Naive thymus-derived CD4-positive, alpha-beta T cell (primary cell): ENCODE measurements at regions not wholly inside any gene's neighbourhood (a gene's known extent, or its start where the extent isn't known, plus 50 kb on each side); places are given as distances from the start of the nearest gene placed in this dataset.

Source experiments
- ATAC-seq: fragments of 150-1000 bp; cut with Tn5 transposase; 2 replicates; pipeline ENCODE4 v1.10.0; 2021; ENCODE audit warnings: mild to moderate bottlenecking, moderate library complexity
- CTCF ChIA-PET: fragments of 350-600 bp; sonication (Branson Sonifier 250); formaldehyde crosslinking; loops from one replicate; lab custom pipeline; 2021; ENCODE audit warnings: antibody characterized with exemption; lab: Charles Lee
- POLR2A ChIA-PET: fragments of 350-600 bp; sonication (Branson Sonifier 250); formaldehyde crosslinking; loops from one replicate; lab custom pipeline; 2021; ENCODE audit warnings: antibody characterized with exemption, inconsistent platforms; lab: Charles Lee
- DNase-seq, 9 donors: peaks; one replicate each; pipeline versions ENCODE4 v3.0.0 to v3.0.0-alpha.2; 2020 to 2022; ENCODE audit warnings: mixed read lengths in 1 of 9
- H3K27ac ChIP-seq: one replicate; pipeline ENCODE4 v1.7.0; 2013; ENCODE audit warnings: mild to moderate bottlenecking, low read depth, low read length, moderate library complexity
- H3K27me3 ChIP-seq, 2 donors: one replicate each; pipeline ENCODE4 v1.7.0; 2013; ENCODE audit warnings: low read length in 2 of 2, mild to moderate bottlenecking in 2 of 2, moderate library complexity in 2 of 2; ENCODE audit not compliant: control insufficient read depth in 2 of 2, insufficient read depth in 2 of 2
- H3K36me3 ChIP-seq, 3 experiments: 1 replicate in 2 of 3; 2 replicates in 1 of 3; pipeline ENCODE4 v1.7.0; 2013; ENCODE audit warnings: low read length in 3 of 3, mild to moderate bottlenecking in 3 of 3, moderate library complexity in 1 of 3; ENCODE audit not compliant: insufficient read depth in 3 of 3, control insufficient read depth in 2 of 3
- H3K4me1 ChIP-seq, 2 donors: one replicate each; pipeline ENCODE4 v1.7.0; 2013; ENCODE audit warnings: low read length in 2 of 2, mild to moderate bottlenecking in 2 of 2, moderate library complexity in 1 of 2; ENCODE audit not compliant: control insufficient read depth in 2 of 2, insufficient read depth in 2 of 2
- H3K4me3 ChIP-seq: 2 replicates; pipeline ENCODE4 v1.7.0; 2013; ENCODE audit warnings: mild to moderate bottlenecking, low read length
- H3K9me3 ChIP-seq, 3 experiments: 1 replicate in 2 of 3; 2 replicates in 1 of 3; pipeline ENCODE4 v1.7.0; 2013; ENCODE audit warnings: low read length in 3 of 3; ENCODE audit not compliant: control insufficient read depth in 2 of 3
- H3K27ac Mint-ChIP-seq, 9 donors: one replicate each; pipeline ENCODE4 v1.8.0; 2020 to 2022; ENCODE audit warnings: mixed read lengths in 9 of 9, mild to moderate bottlenecking in 8 of 9, moderate library complexity in 5 of 9, inconsistent platforms in 2 of 9
- H3K27me3 Mint-ChIP-seq, 5 donors: one replicate each; pipeline ENCODE4 v1.8.0; 2021 to 2022; ENCODE audit warnings: mixed read lengths in 5 of 5, mild to moderate bottlenecking in 1 of 5
- H3K36me3 Mint-ChIP-seq, 5 donors: one replicate each; pipeline ENCODE4 v1.8.0; 2020 to 2022; ENCODE audit warnings: mixed read lengths in 5 of 5, mild to moderate bottlenecking in 3 of 5, inconsistent platforms in 1 of 5
- H3K4me1 Mint-ChIP-seq, 7 donors: one replicate each; pipeline ENCODE4 v1.8.0; 2020 to 2022; ENCODE audit warnings: mixed read lengths in 7 of 7, mild to moderate bottlenecking in 3 of 7, inconsistent platforms in 1 of 7
- H3K4me3 Mint-ChIP-seq, 10 donors: one replicate each; pipeline ENCODE4 v1.8.0; 2020 to 2022; ENCODE audit warnings: mild to moderate bottlenecking in 10 of 10, mixed read lengths in 10 of 10, moderate library complexity in 6 of 10, inconsistent platforms in 2 of 10
- H3K9me3 Mint-ChIP-seq, 11 donors: one replicate each; pipeline ENCODE4 v1.8.0; 2020 to 2022; ENCODE audit warnings: mixed read lengths in 11 of 11, mild to moderate bottlenecking in 4 of 11, inconsistent platforms in 1 of 11, moderate library complexity in 1 of 11
- intact Hi-C, 2 donors: fragments of 100-400 bp; cut with micrococcal nuclease; formaldehyde crosslinking; loops; one replicate each; pipeline ENCODE4 v1.15.1; 2023

- H3K4me3 Mint-ChIP-seq = no peak overlapping the region
- Histone ChIP-seq H3K36me3 (no peaks in the 10 kb centered on the region), H3K9me3 (no peaks in the 10 kb centered on the region), H3K27ac (no peak overlapping the region), H3K27me3 (no peaks in the 10 kb centered on the region), H3K4me3 (no peak overlapping the region), H3K4me1 (no peaks in the 10 kb centered on the region)
- peaks cover 0 to 3% (median 0%) of the 10 kb centered on the region in 11 donors for H3K9me3 Mint-ChIP-seq
- H3K4me1 Mint-ChIP-seq = no peaks in the 10 kb centered on the region
- POLR2A ChIA-PET = no interaction called here
- no peak overlapping the region for H3K27ac Mint-ChIP-seq
- no peak for ATAC-seq
- peaks cover 0 to 54% (median 13%) of the 10 kb centered on the region in 5 donors for H3K27me3 Mint-ChIP-seq
- intact Hi-C loops = no loop called here
- CTCF ChIA-PET = no interaction called here
- no peak for DNase-seq
- no peaks in the 10 kb centered on the region for H3K36me3 Mint-ChIP-seq
These were observed 179.9 kb upstream of the RALGAPA2 start for GRCh38 chr20:20892328-20892727.

GRCh38 chr20:20890751-20891150 lies 178.3 kb upstream of the RALGAPA2 start:
- no peak overlapping the region for H3K27ac ChIP-seq
- no peak overlapping the region for H3K27ac Mint-ChIP-seq
- intact Hi-C loops = no loop called here

GRCh38 chr20:20888936-20889335 lies 176.5 kb upstream of the RALGAPA2 start:
- Histone ChIP-seq H3K36me3 (no peaks in the 10 kb centered on the region), H3K4me3 (no peak overlapping the region), H3K4me1 (no peaks in the 10 kb centered on the region), H3K9me3 (no peaks in the 10 kb centered on the region), H3K27ac (no peak overlapping the region), H3K27me3 (no peaks in the 10 kb centered on the region)
- no peak for DNase-seq
- ChIA-PET POLR2A (no interaction called here), CTCF (no interaction called here)
- H3K27ac Mint-ChIP-seq = no peak overlapping the region
- no peak for ATAC-seq
- H3K4me3 Mint-ChIP-seq = no peak overlapping the region
- H3K4me1 Mint-ChIP-seq = no peaks in the 10 kb centered on the region
- H3K9me3 Mint-ChIP-seq = no peaks in the 10 kb centered on the region
- H3K27me3 Mint-ChIP-seq = peaks cover 0 to 62% (median 18%) of the 10 kb centered on the region in 5 donors
- H3K36me3 Mint-ChIP-seq = no peaks in the 10 kb centered on the region
- intact Hi-C loops = no loop called here

More at GRCh38 chr20:20890751-20891150, 178.3 kb upstream of the RALGAPA2 start:
- Histone ChIP-seq H3K4me1 (no peaks in the 10 kb centered on the region), H3K9me3 (no peaks in the 10 kb centered on the region), H3K27me3 (no peaks in the 10 kb centered on the region), H3K36me3 (no peaks in the 10 kb centered on the region), H3K4me3 (no peak overlapping the region)
- ChIA-PET POLR2A (no interaction called here), CTCF (no interaction called here)
- Mint-ChIP-seq H3K9me3 (peaks cover 0 to 3% (median 0%) of the 10 kb centered on the region in 11 donors), H3K4me1 (no peaks in the 10 kb centered on the region), H3K36me3 (no peaks in the 10 kb centered on the region), H3K27me3 (peaks cover 0 to 62% (median 18%) of the 10 kb centered on the region in 5 donors), H3K4me3 (no peak overlapping the region)
- DNase-seq = no peak
- no peak for ATAC-seq

GRCh38 chr20:20888266-20888656 lies 175.8 kb upstream of the RALGAPA2 start:
- H3K4me1 Mint-ChIP-seq = no peaks in the 10 kb centered on the region
- ChIA-PET CTCF (no interaction called here), POLR2A (no interaction called here)
- H3K27ac ChIP-seq = no peak overlapping the region
- H3K27ac Mint-ChIP-seq = no peak overlapping the region
- DNase-seq (no peak), ATAC-seq (no peak)
- H3K9me3 ChIP-seq = no peaks in the 10 kb centered on the region
- peaks cover 0 to 66% (median 18%) of the 10 kb centered on the region in 5 donors for H3K27me3 Mint-ChIP-seq
- H3K4me3 ChIP-seq = no peak overlapping the region
- no peaks in the 10 kb centered on the region for H3K4me1 ChIP-seq
- H3K4me3 Mint-ChIP-seq = no peak overlapping the region
- no peaks in the 10 kb centered on the region for H3K27me3 ChIP-seq
- intact Hi-C loops = no loop called here
- H3K9me3 Mint-ChIP-seq = no peaks in the 10 kb centered on the region
- H3K36me3 Mint-ChIP-seq = no peaks in the 10 kb centered on the region
- no peaks in the 10 kb centered on the region for H3K36me3 ChIP-seq

GRCh38 chr20:20887593-20888265 lies 175.3 kb upstream of the RALGAPA2 start:
- intact Hi-C loops = no loop called here
- H3K27me3 Mint-ChIP-seq = peaks cover 2 to 60% (median 17%) of the 10 kb centered on the region in 5 donors
- H3K4me1 Mint-ChIP-seq = no peaks in the 10 kb centered on the region
- no peaks in the 10 kb centered on the region for H3K27me3 ChIP-seq
- no peak for ATAC-seq
- H3K9me3 Mint-ChIP-seq = no peaks in the 10 kb centered on the region
- H3K27ac Mint-ChIP-seq = no peak overlapping the region
- H3K4me1 ChIP-seq = no peaks in the 10 kb centered on the region
- no peak overlapping the region for H3K4me3 Mint-ChIP-seq
- H3K27ac ChIP-seq = no peak overlapping the region
- H3K9me3 ChIP-seq = no peaks in the 10 kb centered on the region
- no peak overlapping the region for H3K4me3 ChIP-seq
- DNase-seq = no peak
- POLR2A ChIA-PET = no interaction called here
- CTCF ChIA-PET = no interaction called here
- no peaks in the 10 kb centered on the region for H3K36me3 Mint-ChIP-seq
- H3K36me3 ChIP-seq = no peaks in the 10 kb centered on the region

- H3K27ac ChIP-seq = no peak overlapping the region
- CTCF ChIA-PET = no interaction called here
- ATAC-seq (no peak), DNase-seq (no peak)
- no peak overlapping the region for H3K4me3 Mint-ChIP-seq
- POLR2A ChIA-PET = no interaction called here
- intact Hi-C loops = no loop called here
- no peak overlapping the region for H3K27ac Mint-ChIP-seq
- H3K9me3 Mint-ChIP-seq = peaks cover 0 to 2% (median 0%) of the 10 kb centered on the region in 11 donors
- H3K4me3 ChIP-seq = no peak overlapping the region
- H3K36me3 Mint-ChIP-seq = no peaks in the 10 kb centered on the region
- peaks cover 2 to 29% (median 26%) of the 10 kb centered on the region in 5 donors for H3K27me3 Mint-ChIP-seq
- no peaks in the 10 kb centered on the region for H3K4me1 Mint-ChIP-seq
- H3K36me3 ChIP-seq = no peaks in the 10 kb centered on the region
- H3K4me1 ChIP-seq = no peaks in the 10 kb centered on the region
- no peaks in the 10 kb centered on the region for H3K27me3 ChIP-seq
- H3K9me3 ChIP-seq = no peaks in the 10 kb centered on the region
These were observed 169.4 kb upstream of the RALGAPA2 start for GRCh38 chr20:20881808-20882207.

- Histone ChIP-seq H3K9me3 (no peaks in the 10 kb centered on the region), H3K27me3 (no peaks in the 10 kb centered on the region), H3K36me3 (no peaks in the 10 kb centered on the region), H3K27ac (no peak overlapping the region), H3K4me1 (no peaks in the 10 kb centered on the region), H3K4me3 (no peak overlapping the region)
- ATAC-seq = no peak
- CTCF ChIA-PET = interaction anchor here (1.0 kb wide), 1 partner anchor 15 kb away, joined by 4 read pairs; no protein-coding TSS in a partner anchor
- no peak for DNase-seq
- Mint-ChIP-seq H3K9me3 (peaks cover 0 to 2% (median 0%) of the 10 kb centered on the region in 11 donors), H3K27me3 (peaks cover 3 to 42% (median 35%) of the 10 kb centered on the region in 5 donors), H3K4me1 (no peaks in the 10 kb centered on the region), H3K27ac (no peak overlapping the region), H3K4me3 (no peak overlapping the region), H3K36me3 (no peaks in the 10 kb centered on the region)
- POLR2A ChIA-PET = no interaction called here
- intact Hi-C loops = no loop called here
These were observed 164.6 kb upstream of the RALGAPA2 start for GRCh38 chr20:20877079-20877478.
